Sigmoid colon (tissue), 6 donors: ENCODE measurements at regions not wholly inside any gene's neighbourhood (a gene's known extent, or its start where the extent isn't known, plus 50 kb on each side); places are given as distances from the start of the nearest gene placed in this dataset.
"Not testable (repeated sequence)": the region's sequence is repeated elsewhere in the genome, so short reads cannot be mapped to it uniquely, and the experiment has no call there.

Experiments used
- DNase-seq: peaks from one replicate; pipeline ENCODE4 v3.0.0-alpha.2; 2019
- H3K27ac ChIP-seq, 4 donors: fragments of 200-600 bp; sonication (generic); one replicate each; pipeline ENCODE4 v1.5.1; 2016 to 2019; ENCODE audit warnings: mild to moderate bottlenecking in 1 of 4
- H3K27me3 ChIP-seq, 3 donors: fragments of 200-600 bp; sonication (generic); one replicate each; pipeline ENCODE4 v1.5.1; 2019; ENCODE audit warnings: mild to moderate bottlenecking in 1 of 3
- H3K36me3 ChIP-seq, 4 donors: fragments of 200-600 bp; sonication (generic); one replicate each; pipeline ENCODE4 v1.5.1; 2016 to 2019
- H3K4me1 ChIP-seq, 4 donors: fragments of 200-600 bp; sonication (generic); one replicate each; pipeline ENCODE4 v1.5.1; 2017 to 2019
- H3K4me3 ChIP-seq, 4 donors: fragments of 200-600 bp; sonication (generic); one replicate each; pipeline ENCODE4 v1.5.1; 2017 to 2019; ENCODE audit warnings: mild to moderate bottlenecking in 2 of 4, moderate library complexity in 1 of 4
- H3K9me3 ChIP-seq, 4 donors: fragments of 200-600 bp in 3 of 4; sonication (generic) in 3 of 4; one replicate each; pipeline versions ENCODE4 v1.5.1 to v1.6.1; 2013 to 2019
- EP300 ChIP-seq, 4 donors: sonication (generic); formaldehyde crosslinking; IDR thresholded peaks; one replicate each; pipeline ENCODE4 v1.6.1; 2017; ENCODE audit warnings: antibody characterized with exemption in 4 of 4
- POLR2A ChIP-seq, 2 donors: fragments of 450-650 bp; IDR thresholded peaks; one replicate each; pipeline ENCODE4 v1.6.1; 2016; ENCODE audit warnings: antibody characterized with exemption in 2 of 2, mild to moderate bottlenecking in 2 of 2, moderate library complexity in 2 of 2
- POLR2AphosphoS5 ChIP-seq, 4 donors: sonication (generic); formaldehyde crosslinking; IDR thresholded peaks; one replicate each; pipeline ENCODE4 v1.6.1; 2017; ENCODE audit warnings: antibody characterized with exemption in 4 of 4
- WGBS, 2 donors: extraction: QIAGEN DNeasy Blood & Tissue Kit; methylation state at CpG; one replicate each; pipeline ENCODE4 v1.1.7; 2013; 5-methylcytosine and 5-hydroxymethylcytosine counted together
- intact Hi-C: fragments of 100-400 bp; cut with DNase I; formaldehyde crosslinking; loops from one replicate; pipeline ENCODE4 v1.15.1; 2023
- TF ChIP-seq, protein P1 (sequence below), 4 experiments: fragments of 450-650 bp in 3 of 4; fragments of 200-600 bp in 1 of 4; IDR thresholded peaks; one replicate each; pipeline ENCODE4 v1.5.1; 2016 to 2019; ENCODE audit warnings: antibody characterized with exemption in 4 of 4, mild to moderate bottlenecking in 3 of 4, moderate library complexity in 2 of 4
- donor health status: healthy with polysubstance abuse.
- donor health status: healthy.

DNA sequence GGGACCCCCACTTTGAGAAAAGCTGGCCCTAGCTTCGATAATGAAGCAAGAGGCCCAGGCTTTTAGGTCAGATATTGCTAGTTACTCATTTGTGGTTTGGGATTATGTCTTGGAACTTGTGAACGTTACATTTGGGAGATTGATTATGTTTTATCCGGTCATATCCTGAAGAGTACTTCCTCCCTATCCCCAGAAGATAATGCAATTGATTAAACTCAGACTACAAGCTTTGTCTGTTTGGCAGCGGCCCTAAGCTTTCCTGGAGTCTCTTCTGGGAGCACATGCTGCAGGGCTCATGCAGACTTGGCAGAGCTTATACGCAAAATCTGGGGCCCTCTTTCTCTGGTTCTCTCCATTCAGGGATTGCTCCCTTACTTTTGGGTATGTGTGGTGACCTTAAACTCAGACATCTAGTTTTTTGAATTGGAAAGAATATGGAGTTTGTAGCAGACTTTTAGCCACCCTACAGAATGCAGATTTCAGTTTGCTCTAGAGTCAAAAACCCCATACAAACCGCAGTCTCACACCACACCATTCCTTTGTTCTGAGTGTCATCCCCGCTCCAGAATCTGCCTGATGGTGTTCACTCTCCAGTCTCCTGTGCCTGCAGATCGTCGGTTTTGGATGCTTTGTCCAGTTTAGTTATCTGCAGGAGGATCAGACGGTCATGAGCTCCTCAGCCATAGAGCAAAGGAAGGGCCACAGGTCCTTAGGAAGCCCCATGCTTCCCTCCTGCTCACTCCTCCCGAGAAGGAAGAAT, 449.5 kb upstream of the TRPC7 start:
- Histone ChIP-seq H3K4me1 (peaks cover 0 to 18% (median 13%) of the 10 kb centered on the region in 4 donors), H3K9me3 (no peaks in the 10 kb centered on the region), H3K27me3 (no peaks in the 10 kb centered on the region), H3K36me3 (no peaks in the 10 kb centered on the region), H3K4me3 (no peak overlapping the region), H3K27ac (no peak overlapping the region)
- intact Hi-C loops, result no loop called here
- TF ChIP-seq, protein P1, sequence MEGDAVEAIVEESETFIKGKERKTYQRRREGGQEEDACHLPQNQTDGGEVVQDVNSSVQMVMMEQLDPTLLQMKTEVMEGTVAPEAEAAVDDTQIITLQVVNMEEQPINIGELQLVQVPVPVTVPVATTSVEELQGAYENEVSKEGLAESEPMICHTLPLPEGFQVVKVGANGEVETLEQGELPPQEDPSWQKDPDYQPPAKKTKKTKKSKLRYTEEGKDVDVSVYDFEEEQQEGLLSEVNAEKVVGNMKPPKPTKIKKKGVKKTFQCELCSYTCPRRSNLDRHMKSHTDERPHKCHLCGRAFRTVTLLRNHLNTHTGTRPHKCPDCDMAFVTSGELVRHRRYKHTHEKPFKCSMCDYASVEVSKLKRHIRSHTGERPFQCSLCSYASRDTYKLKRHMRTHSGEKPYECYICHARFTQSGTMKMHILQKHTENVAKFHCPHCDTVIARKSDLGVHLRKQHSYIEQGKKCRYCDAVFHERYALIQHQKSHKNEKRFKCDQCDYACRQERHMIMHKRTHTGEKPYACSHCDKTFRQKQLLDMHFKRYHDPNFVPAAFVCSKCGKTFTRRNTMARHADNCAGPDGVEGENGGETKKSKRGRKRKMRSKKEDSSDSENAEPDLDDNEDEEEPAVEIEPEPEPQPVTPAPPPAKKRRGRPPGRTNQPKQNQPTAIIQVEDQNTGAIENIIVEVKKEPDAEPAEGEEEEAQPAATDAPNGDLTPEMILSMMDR (IDR thresholded peaks at IDR 0.05), result no peak
- no peak for TF ChIP-seq POLR2AphosphoS5 (IDR thresholded peaks at IDR 0.05)
- TF ChIP-seq EP300 (IDR thresholded peaks at IDR 0.05), result no peak
- no peak for TF ChIP-seq POLR2A (IDR thresholded peaks at IDR 0.05)
- 77 to 82% methylated on average over 11 of the region's 11 CpGs for WGBS, 2 donors
- no peak for DNase-seq

DNA sequence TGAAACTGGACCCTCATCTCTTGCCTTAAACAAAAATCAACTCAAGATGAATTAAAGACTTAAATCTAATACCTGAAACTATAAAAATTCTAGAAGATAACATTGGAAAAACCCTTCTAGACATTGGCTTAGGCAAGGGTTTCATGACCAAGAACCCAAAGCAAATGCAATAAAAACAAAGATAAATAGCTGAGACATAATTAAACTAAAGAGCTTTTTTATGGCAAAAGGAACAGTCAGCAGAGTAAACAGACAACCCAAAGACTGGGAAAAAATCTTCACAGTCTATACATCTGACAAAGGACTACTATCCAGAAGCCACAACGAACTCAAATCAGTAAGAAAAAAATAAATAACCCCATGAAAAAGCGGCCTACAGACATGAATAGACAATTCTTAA, 446.9 kb upstream of the TRPC7 start:
- H3K27me3 ChIP-seq, intact Hi-C loops, H3K36me3 ChIP-seq, DNase-seq, H3K27ac ChIP-seq, H3K9me3 ChIP-seq, H3K4me3 ChIP-seq: not testable (repeated sequence)
- H3K4me1 ChIP-seq, result peaks cover 0 to 18% (median 13%) of the 10 kb centered on the region in 4 donors
- WGBS, 2 donors, result 17 to 49% methylated on average over 2 of the region's 2 CpGs

DNA sequence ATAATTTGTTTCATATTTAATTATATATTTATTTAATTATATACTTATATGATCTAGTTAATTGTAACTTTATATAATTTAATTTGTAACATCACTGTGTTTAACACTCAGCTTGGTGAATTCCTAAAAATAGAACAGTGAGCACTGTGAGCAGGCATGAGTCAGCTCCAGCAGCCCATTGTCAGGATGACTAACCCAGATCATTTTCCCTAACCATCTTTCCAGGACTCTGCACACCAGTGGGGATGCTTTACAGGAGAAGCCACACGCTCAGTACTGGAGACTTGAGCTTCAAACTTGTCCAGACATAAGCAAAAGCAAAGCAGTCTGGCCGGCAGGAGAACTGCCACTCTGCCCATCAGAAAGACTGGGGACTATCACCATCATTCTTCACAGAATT, 446.2 kb upstream of the TRPC7 start:
- Histone ChIP-seq H3K27ac (peak overlapping the region in 1 of 4 donors; percentile 37), H3K27me3 (no peaks in the 10 kb centered on the region), H3K36me3 (no peaks in the 10 kb centered on the region), H3K4me1 (peaks cover 0 to 18% (median 13%) of the 10 kb centered on the region in 4 donors), H3K9me3 (no peaks in the 10 kb centered on the region), H3K4me3 (no peak overlapping the region)
- TF ChIP-seq, protein P1 (IDR thresholded peaks at IDR 0.05), result no peak
- TF ChIP-seq POLR2AphosphoS5 (IDR thresholded peaks at IDR 0.05), result peak in 1 of 4 donors; percentile 11
- DNase-seq, result no peak
- 77 to 83% methylated on average over 2 of the region's 2 CpGs for WGBS, 2 donors
- intact Hi-C loops, result no loop called here

DNA sequence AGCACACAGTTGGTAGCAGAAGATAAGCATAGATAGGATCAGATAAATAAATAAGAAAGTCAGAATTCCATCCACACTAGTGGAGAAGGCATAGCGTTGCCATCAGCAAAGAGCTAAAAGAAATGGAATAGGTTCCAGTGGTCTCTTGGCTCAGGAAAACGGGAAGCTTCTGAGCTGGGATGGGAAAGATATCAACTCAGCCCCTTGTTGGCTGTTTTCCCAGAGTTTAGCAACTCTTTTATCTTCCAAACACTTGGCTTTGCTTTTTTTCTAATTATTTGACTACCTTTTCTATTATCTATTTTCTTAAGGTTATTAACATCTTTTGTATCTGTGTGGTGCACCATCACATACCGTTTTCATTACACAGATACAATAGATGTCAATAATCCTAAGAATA, 445.7 kb upstream of the TRPC7 start:
- Histone ChIP-seq H3K27ac (peak overlapping the region in 1 of 4 donors; percentile 37), H3K36me3 (no peaks in the 10 kb centered on the region), H3K4me3 (no peak overlapping the region), H3K9me3 (no peaks in the 10 kb centered on the region), H3K27me3 (no peaks in the 10 kb centered on the region), H3K4me1 (peaks cover 0 to 18% (median 13%) of the 10 kb centered on the region in 4 donors)
- WGBS, 2 donors, result 72 to 75% methylated on average over 3 of the region's 3 CpGs
- intact Hi-C loops, result no loop called here
- no peak for DNase-seq
- TF ChIP-seq, protein P1 (IDR thresholded peaks at IDR 0.05), result no peak
- no peak for TF ChIP-seq POLR2AphosphoS5 (IDR thresholded peaks at IDR 0.05)
- TF ChIP-seq POLR2A (IDR thresholded peaks at IDR 0.05), result no peak
- no peak for TF ChIP-seq EP300 (IDR thresholded peaks at IDR 0.05)

DNA sequence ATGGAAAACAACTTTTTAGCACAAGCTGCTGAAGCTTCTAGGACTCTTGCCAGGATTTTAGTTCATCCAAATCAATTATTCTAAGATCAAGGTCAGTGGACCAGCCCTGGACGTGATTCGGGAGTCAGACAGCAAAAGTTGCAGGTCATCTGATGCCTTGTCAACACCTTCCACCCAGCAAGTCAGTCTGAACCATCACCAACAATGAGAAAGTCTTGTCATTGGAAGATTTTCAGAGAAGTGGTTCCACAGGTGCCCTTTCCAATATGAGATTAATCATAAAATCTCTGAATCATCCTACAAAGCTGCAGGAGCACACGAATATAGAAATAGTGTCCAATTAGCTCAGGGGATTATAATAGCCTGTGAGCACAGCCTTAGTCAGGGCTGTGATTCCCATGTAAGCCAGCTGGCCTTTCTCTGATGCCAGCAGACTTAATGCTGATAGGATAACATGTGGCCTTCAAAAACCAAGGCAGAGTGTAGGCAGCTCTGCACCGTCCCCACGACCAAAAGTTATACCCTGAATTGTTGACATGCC, 445.0 kb upstream of the TRPC7 start:
- peaks cover 0 to 18% (median 13%) of the 10 kb centered on the region in 4 donors for H3K4me1 ChIP-seq
- H3K4me3 ChIP-seq, result no peak overlapping the region
- TF ChIP-seq POLR2AphosphoS5 (IDR thresholded peaks at IDR 0.05) (peak in 1 of 4 donors; percentile 15), EP300 (IDR thresholded peaks at IDR 0.05) (no peak)
- DNase-seq, result no peak
- WGBS, 2 donors, result 83 to 84% methylated on average over 5 of the region's 5 CpGs
- intact Hi-C loops, result no loop called here
- H3K36me3 ChIP-seq, result no peaks in the 10 kb centered on the region
- H3K27ac ChIP-seq, result peak overlapping the region in 1 of 4 donors; percentile 37
- no peaks in the 10 kb centered on the region for H3K27me3 ChIP-seq
- no peaks in the 10 kb centered on the region for H3K9me3 ChIP-seq
